ENCODE measurements at regions not wholly inside any gene's neighbourhood (a gene's known extent, or its start where the extent isn't known, plus 50 kb on each side); places are given as distances from the start of the nearest gene placed in this dataset.

- TF ChIP-seq CTCF (conservative IDR thresholded peaks at IDR 0.05; ENCODE audit: low read depth, low read length) (no peak), EZH2 (IDR thresholded peaks at IDR 0.05; ENCODE audit: borderline replicate concordance, low read depth, low read length, poor library complexity, severe bottlenecking) (no peak)
These were observed 147.3 kb downstream of the SEC23IP start for GRCh38 chr10:120039826-120040225.
